Stimulated activated effector memory CD8-positive, alpha-beta T cell treated with anti-CD3 and anti-CD28 coated beads, Interleukin-12 subunit alpha, Interleukin-12 subunit beta, amount 100 ng/mL, for 72 hours (primary cell): ENCODE measurements at regions not wholly inside any gene's neighbourhood (a gene's known extent, or its start where the extent isn't known, plus 50 kb on each side); places are given as distances from the start of the nearest gene placed in this dataset.
"Not testable (repeated sequence)": the region's sequence is repeated elsewhere in the genome, so short reads cannot be mapped to it uniquely, and the experiment has no call there.

ENCODE experiments used
- ATAC-seq: fragments of 150-1000 bp; cut with Tn5 transposase; 2 replicates; pipeline ENCODE4 v1.10.0; 2021
- DNase-seq, 2 donors: peaks; one replicate each; pipeline ENCODE4 v3.0.0; 2021 to 2022; ENCODE audit warnings: low spot score in 2 of 2
- H3K27ac Mint-ChIP-seq: one replicate; pipeline ENCODE4 v1.8.0; 2022; ENCODE audit warnings: mild to moderate bottlenecking, mixed read lengths
- H3K36me3 Mint-ChIP-seq: one replicate; pipeline ENCODE4 v1.8.0; 2022; ENCODE audit warnings: mild to moderate bottlenecking, mixed read lengths
- H3K4me1 Mint-ChIP-seq: one replicate; pipeline ENCODE4 v1.8.0; 2022; ENCODE audit warnings: mixed read lengths
- H3K4me3 Mint-ChIP-seq: one replicate; pipeline ENCODE4 v1.8.0; 2022; ENCODE audit warnings: mild to moderate bottlenecking, mixed read lengths
- H3K9me3 Mint-ChIP-seq: one replicate; pipeline ENCODE4 v1.8.0; 2022; ENCODE audit warnings: mixed read lengths

- Mint-ChIP-seq H3K4me3 (no peak overlapping the region), H3K4me1 (no peaks in the 10 kb centered on the region), H3K9me3 (peaks cover 6% of the 10 kb centered on the region), H3K36me3 (no peaks in the 10 kb centered on the region), H3K27ac (no peak overlapping the region)
- no peak for ATAC-seq
- DNase-seq: no peak
Observed at GRCh38 chr20:55116598-55116997, 641.2 kb downstream of the DOK5 start.

GRCh38 chr20:55103188-55103587 lies 627.8 kb downstream of the DOK5 start:
- no peak for ATAC-seq
- H3K4me3 Mint-ChIP-seq: no peak overlapping the region
- no peak overlapping the region for H3K27ac Mint-ChIP-seq

GRCh38 chr20:55099251-55099650 lies 623.9 kb downstream of the DOK5 start:
- DNase-seq (no peak), ATAC-seq (no peak)
- Mint-ChIP-seq H3K9me3 (peaks cover 16% of the 10 kb centered on the region), H3K27ac (no peak overlapping the region), H3K36me3 (no peaks in the 10 kb centered on the region), H3K4me1 (no peaks in the 10 kb centered on the region), H3K4me3 (no peak overlapping the region)

More at GRCh38 chr20:55103188-55103587, 627.8 kb downstream of the DOK5 start:
- H3K9me3 Mint-ChIP-seq: peaks cover 22% of the 10 kb centered on the region
- H3K36me3 Mint-ChIP-seq: no peaks in the 10 kb centered on the region
- H3K4me1 Mint-ChIP-seq: no peaks in the 10 kb centered on the region
- no peak for DNase-seq

GRCh38 chr20:55097621-55098020 lies 622.2 kb downstream of the DOK5 start:
- no peaks in the 10 kb centered on the region for H3K4me1 Mint-ChIP-seq
- H3K27ac Mint-ChIP-seq: no peak overlapping the region
- H3K4me3 Mint-ChIP-seq: no peak overlapping the region
- ATAC-seq (no peak), DNase-seq (no peak)
- no peaks in the 10 kb centered on the region for H3K36me3 Mint-ChIP-seq
- H3K9me3 Mint-ChIP-seq: peaks cover 16% of the 10 kb centered on the region

- no peaks in the 10 kb centered on the region for H3K36me3 Mint-ChIP-seq
Observed at GRCh38 chr20:55095745-55096400, 620.5 kb downstream of the DOK5 start.

GRCh38 chr20:55094353-55094861 lies 619.0 kb downstream of the DOK5 start:
- no peak for DNase-seq
- Mint-ChIP-seq H3K36me3 (no peaks in the 10 kb centered on the region), H3K4me3 (no peak overlapping the region), H3K9me3 (peaks cover 9% of the 10 kb centered on the region), H3K27ac (no peak overlapping the region), H3K4me1 (no peaks in the 10 kb centered on the region)
- ATAC-seq: no peak

More at GRCh38 chr20:55095745-55096400, 620.5 kb downstream of the DOK5 start:
- Mint-ChIP-seq H3K27ac (no peak overlapping the region), H3K4me1 (no peaks in the 10 kb centered on the region), H3K9me3 (peaks cover 11% of the 10 kb centered on the region), H3K4me3 (no peak overlapping the region)
- ATAC-seq: no peak
- no peak for DNase-seq

- peaks cover 20% of the 10 kb centered on the region for H3K9me3 Mint-ChIP-seq
- no peaks in the 10 kb centered on the region for H3K36me3 Mint-ChIP-seq
- H3K4me1 Mint-ChIP-seq: no peaks in the 10 kb centered on the region
- ATAC-seq: no peak
- no peak overlapping the region for H3K4me3 Mint-ChIP-seq
- H3K27ac Mint-ChIP-seq: no peak overlapping the region
- DNase-seq: no peak
Observed at GRCh38 chr20:55090286-55090685, 614.9 kb downstream of the DOK5 start.

- Mint-ChIP-seq H3K4me3 (no peak overlapping the region), H3K27ac (no peak overlapping the region), H3K36me3 (no peaks in the 10 kb centered on the region), H3K9me3 (peaks cover 16% of the 10 kb centered on the region), H3K4me1 (no peaks in the 10 kb centered on the region)
- no peak for DNase-seq
- no peak for ATAC-seq
Observed at GRCh38 chr20:55086421-55086820, 611.0 kb downstream of the DOK5 start.

GRCh38 chr20:55079917-55080316 lies 604.5 kb downstream of the DOK5 start:
- H3K4me1 Mint-ChIP-seq: no peaks in the 10 kb centered on the region
- no peak overlapping the region for H3K27ac Mint-ChIP-seq
- no peak overlapping the region for H3K4me3 Mint-ChIP-seq
- DNase-seq (no peak), ATAC-seq (no peak)
- H3K9me3 Mint-ChIP-seq: peaks cover 20% of the 10 kb centered on the region
- H3K36me3 Mint-ChIP-seq: no peaks in the 10 kb centered on the region

- H3K4me1 Mint-ChIP-seq, DNase-seq, H3K27ac Mint-ChIP-seq, H3K4me3 Mint-ChIP-seq, H3K36me3 Mint-ChIP-seq, ATAC-seq: not testable (repeated sequence)
- peaks cover 18% of the 10 kb centered on the region for H3K9me3 Mint-ChIP-seq
Observed at GRCh38 chr20:55074266-55074840, 599.0 kb downstream of the DOK5 start.

GRCh38 chr20:55070001-55070400 lies 594.6 kb downstream of the DOK5 start:
- no peak for ATAC-seq

GRCh38 chr20:55067158-55067825 lies 591.9 kb downstream of the DOK5 start:
- Mint-ChIP-seq H3K36me3 (no peaks in the 10 kb centered on the region), H3K27ac (no peak overlapping the region), H3K4me3 (no peak overlapping the region), H3K9me3 (peaks cover 19% of the 10 kb centered on the region), H3K4me1 (no peaks in the 10 kb centered on the region)
- DNase-seq (no peak), ATAC-seq (no peak)

More at GRCh38 chr20:55070001-55070400, 594.6 kb downstream of the DOK5 start:
- Mint-ChIP-seq H3K36me3 (no peaks in the 10 kb centered on the region), H3K27ac (no peak overlapping the region), H3K4me1 (no peaks in the 10 kb centered on the region), H3K4me3 (no peak overlapping the region), H3K9me3 (peaks cover 11% of the 10 kb centered on the region)
- DNase-seq: no peak

GRCh38 chr20:55058938-55059337 lies 583.5 kb downstream of the DOK5 start:
- no peak for ATAC-seq
- no peak for DNase-seq
- no peak overlapping the region for H3K4me3 Mint-ChIP-seq
- H3K36me3 Mint-ChIP-seq: no peaks in the 10 kb centered on the region
- no peak overlapping the region for H3K27ac Mint-ChIP-seq
- H3K9me3 Mint-ChIP-seq: peaks cover 15% of the 10 kb centered on the region
- H3K4me1 Mint-ChIP-seq: no peaks in the 10 kb centered on the region

- H3K27ac Mint-ChIP-seq: no peak overlapping the region
- DNase-seq: no peak
- ATAC-seq: no peak
- H3K9me3 Mint-ChIP-seq: peaks cover 12% of the 10 kb centered on the region
- H3K4me3 Mint-ChIP-seq: no peak overlapping the region
- no peaks in the 10 kb centered on the region for H3K36me3 Mint-ChIP-seq
- no peaks in the 10 kb centered on the region for H3K4me1 Mint-ChIP-seq
Observed at GRCh38 chr20:55057779-55058415, 582.5 kb downstream of the DOK5 start.

GRCh38 chr20:55054453-55054852 lies 579.1 kb downstream of the DOK5 start:
- Mint-ChIP-seq H3K36me3 (no peaks in the 10 kb centered on the region), H3K27ac (no peak overlapping the region), H3K4me3 (no peak overlapping the region), H3K4me1 (no peaks in the 10 kb centered on the region), H3K9me3 (peaks cover 21% of the 10 kb centered on the region)
- ATAC-seq (no peak), DNase-seq (no peak)
